OCI-LY7 (cell line): ENCODE measurements at regions not wholly inside any gene's neighbourhood (a gene's known extent, or its start where the extent isn't known, plus 50 kb on each side); places are given as distances from the start of the nearest gene placed in this dataset.

Source experiments
- BruUV-seq: library from RNA; stranded (reverse); fragments of 400-500 nt; replicated peaks from 2 replicates; lab custom pipeline; 2021; lab: Mats Ljungman, UMichigan
- CTCF ChIA-PET: fragments of 300-600 bp; sonication (Branson Sonifier 250); formaldehyde crosslinking; loops from one replicate; lab custom pipeline; 2022; ENCODE audit warnings: antibody characterized with exemption; ENCODE audit not compliant: unreplicated experiment; lab: Charles Lee
- POLR2A ChIA-PET: fragments of 300-600 bp; sonication (Branson Sonifier 250); formaldehyde crosslinking; loops from one replicate; lab custom pipeline; 2022; ENCODE audit warnings: antibody characterized with exemption; lab: Charles Lee
- DNase-seq: peaks from one replicate; pipeline ENCODE4 v3.0.0-alpha.2; 2015; ENCODE audit warnings: low spot score
- H2AFZ ChIP-seq: fragments of 200-600 bp; sonication (generic), shearing (Covaris generic); 2 replicates; pipeline ENCODE4 v1.6.1; 2014; ENCODE audit warnings: mild to moderate bottlenecking, antibody characterized with exemption, low read length, moderate library complexity
- H3K27ac ChIP-seq: fragments of 200-600 bp; sonication (generic); 2 replicates; pipeline ENCODE4 v1.5.1; 2014; ENCODE audit warnings: mixed run types, low read depth, mild to moderate bottlenecking, moderate library complexity, low read length, inconsistent platforms; ENCODE audit not compliant: poor library complexity, severe bottlenecking
- H3K36me3 ChIP-seq: fragments of 200-600 bp; sonication (generic); 2 replicates; pipeline ENCODE4 v1.6.1; 2014; ENCODE audit warnings: mild to moderate bottlenecking, antibody characterized with exemption, low read length, moderate library complexity, mixed read lengths; ENCODE audit not compliant: insufficient read depth
- H3K4me1 ChIP-seq: fragments of 200-600 bp; sonication (generic); 2 replicates; pipeline ENCODE4 v1.5.1; 2014; ENCODE audit warnings: mild to moderate bottlenecking, low read length; ENCODE audit not compliant: insufficient read depth, poor library complexity, severe bottlenecking
- H3K4me2 ChIP-seq: fragments of 200-600 bp; sonication (generic); 2 replicates; pipeline ENCODE4 v1.6.1; 2014; ENCODE audit warnings: mild to moderate bottlenecking, low read length
- H3K4me3 ChIP-seq: fragments of 200-600 bp; sonication (generic); 2 replicates; pipeline ENCODE4 v1.5.1; 2014; ENCODE audit warnings: mild to moderate bottlenecking, low read depth, low read length; ENCODE audit not compliant: poor library complexity, severe bottlenecking
- H3K79me2 ChIP-seq: fragments of 200-600 bp; sonication (generic); 2 replicates; pipeline ENCODE4 v1.6.1; 2016; ENCODE audit warnings: low read depth, mild to moderate bottlenecking, low read length, moderate library complexity, mixed read lengths; ENCODE audit not compliant: insufficient read depth
- H3K9me2 ChIP-seq: fragments of 200-600 bp; sonication (generic); 2 replicates; pipeline ENCODE4 v1.6.1; 2016; ENCODE audit warnings: mild to moderate bottlenecking, low read length, mixed read lengths; ENCODE audit not compliant: insufficient read depth
- H3K9me3 ChIP-seq: fragments of 200-600 bp; sonication (generic); 2 replicates; pipeline ENCODE4 v1.6.1; 2014; ENCODE audit warnings: mild to moderate bottlenecking, mixed run types, low read length, mixed read lengths
- H4K20me1 ChIP-seq: fragments of 200-600 bp; sonication (generic); 2 replicates; pipeline ENCODE4 v1.6.1; 2014; ENCODE audit warnings: mild to moderate bottlenecking, antibody characterized with exemption, low read length, moderate library complexity, mixed read lengths; ENCODE audit not compliant: insufficient read depth
- EZH2phosphoT487 ChIP-seq: fragments of 200-600 bp; sonication (generic); IDR thresholded peaks from 2 replicates; pipeline ENCODE4 v1.6.1; 2018; ENCODE audit warnings: low read depth, borderline replicate concordance, mild to moderate bottlenecking, mixed run types, antibody characterized with exemption, low read length, moderate library complexity, mixed read lengths
- intact Hi-C: fragments of 100-400 bp; cut with micrococcal nuclease; formaldehyde crosslinking; loops from one replicate; pipeline ENCODE4 v1.10.0; 2022; ENCODE audit not compliant: unreplicated experiment
- TF ChIP-seq, protein P1 (sequence below): fragments of 200-600 bp; sonication (generic); conservative IDR thresholded peaks from 2 replicates; pipeline ENCODE4 v1.5.1; 2014; ENCODE audit warnings: mild to moderate bottlenecking, antibody characterized with exemption, low read length, moderate library complexity, mixed read lengths

DNA sequence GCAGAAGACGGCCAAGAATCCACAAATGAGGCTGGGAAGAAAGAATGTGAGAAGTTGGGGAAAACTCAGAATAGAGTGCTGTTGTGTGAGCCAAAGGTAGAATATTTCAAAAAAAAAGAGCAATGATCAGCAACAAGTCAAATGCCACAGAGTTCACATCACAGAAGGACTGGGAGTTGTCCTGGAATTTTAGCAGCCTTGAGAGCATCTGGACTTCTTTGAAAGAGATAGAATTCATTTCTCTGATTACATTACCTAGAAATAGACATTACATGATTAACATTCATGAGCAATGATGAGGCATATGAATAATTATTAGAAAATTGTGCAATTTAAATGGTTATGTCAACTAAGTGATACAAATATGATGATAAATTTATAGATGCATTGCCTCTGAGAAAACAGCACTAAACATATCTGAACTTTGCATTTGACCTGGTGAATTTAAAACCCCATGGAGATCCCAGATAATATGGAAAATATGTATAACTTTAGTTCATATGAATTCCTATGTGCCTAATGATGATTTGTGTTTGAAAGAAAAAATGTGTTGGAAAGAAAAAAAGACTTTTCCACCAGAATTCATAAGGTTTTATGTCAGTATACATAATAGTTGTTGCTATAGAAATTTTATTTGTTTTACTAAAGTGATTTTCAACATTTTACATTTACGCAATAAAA, 186.2 kb downstream of the POSTN start:
- no peak overlapping the region for H3K27ac ChIP-seq
- H2AFZ ChIP-seq, result no peak overlapping the region
- H3K4me3 ChIP-seq, result no peak overlapping the region
- intact Hi-C loops, result no loop called here
- ChIA-PET CTCF (no interaction called here), POLR2A (interaction anchor here (0.6 kb wide), 2 partner anchors 181 to 603 kb away, joined by 5 read pairs; no protein-coding TSS in a partner anchor)
- H3K4me1 ChIP-seq, result no peaks in the 10 kb centered on the region
- H3K79me2 ChIP-seq, result no peaks in the 10 kb centered on the region
- TF ChIP-seq EZH2phosphoT487, result no peak
- TF ChIP-seq, protein P1, sequence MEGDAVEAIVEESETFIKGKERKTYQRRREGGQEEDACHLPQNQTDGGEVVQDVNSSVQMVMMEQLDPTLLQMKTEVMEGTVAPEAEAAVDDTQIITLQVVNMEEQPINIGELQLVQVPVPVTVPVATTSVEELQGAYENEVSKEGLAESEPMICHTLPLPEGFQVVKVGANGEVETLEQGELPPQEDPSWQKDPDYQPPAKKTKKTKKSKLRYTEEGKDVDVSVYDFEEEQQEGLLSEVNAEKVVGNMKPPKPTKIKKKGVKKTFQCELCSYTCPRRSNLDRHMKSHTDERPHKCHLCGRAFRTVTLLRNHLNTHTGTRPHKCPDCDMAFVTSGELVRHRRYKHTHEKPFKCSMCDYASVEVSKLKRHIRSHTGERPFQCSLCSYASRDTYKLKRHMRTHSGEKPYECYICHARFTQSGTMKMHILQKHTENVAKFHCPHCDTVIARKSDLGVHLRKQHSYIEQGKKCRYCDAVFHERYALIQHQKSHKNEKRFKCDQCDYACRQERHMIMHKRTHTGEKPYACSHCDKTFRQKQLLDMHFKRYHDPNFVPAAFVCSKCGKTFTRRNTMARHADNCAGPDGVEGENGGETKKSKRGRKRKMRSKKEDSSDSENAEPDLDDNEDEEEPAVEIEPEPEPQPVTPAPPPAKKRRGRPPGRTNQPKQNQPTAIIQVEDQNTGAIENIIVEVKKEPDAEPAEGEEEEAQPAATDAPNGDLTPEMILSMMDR, result no peak
- H3K36me3 ChIP-seq, result no peaks in the 10 kb centered on the region
- H3K4me2 ChIP-seq, result no peak overlapping the region
- H4K20me1 ChIP-seq, result no peaks in the 10 kb centered on the region
- H3K9me3 ChIP-seq, result no peaks in the 10 kb centered on the region
- H3K9me2 ChIP-seq, result no peaks in the 10 kb centered on the region
- BruUV-seq, result no TSS peak
- no peak for DNase-seq

DNA sequence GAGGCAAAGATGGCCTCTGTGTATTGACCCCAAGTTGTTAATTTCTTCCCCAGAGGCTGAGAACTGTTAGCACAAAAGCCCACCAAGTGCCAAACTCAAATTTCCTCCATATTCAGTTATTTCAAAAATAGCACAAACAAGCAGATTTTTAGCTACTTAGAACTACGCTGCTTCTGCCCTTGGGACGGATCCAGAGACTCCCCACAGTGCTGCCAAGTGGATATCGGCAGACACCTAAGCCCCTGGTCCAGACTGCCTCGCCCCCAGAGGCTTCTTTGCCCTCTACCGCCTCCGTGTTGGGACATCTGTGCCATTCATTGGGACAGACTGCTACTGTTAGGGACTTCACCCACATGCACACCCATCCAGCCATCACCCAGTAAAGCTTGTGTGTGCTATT, 188.3 kb downstream of the POSTN start:
- TF ChIP-seq EZH2phosphoT487, result no peak
- TF ChIP-seq, protein P1, result no peak
- H4K20me1 ChIP-seq, result no peaks in the 10 kb centered on the region
- no peak for DNase-seq
- ChIA-PET CTCF (no interaction called here), POLR2A (interaction anchor here (0.6 kb wide), 1 partner anchor 92 kb away, joined by 3 read pairs; no protein-coding TSS in a partner anchor)
- no peaks in the 10 kb centered on the region for H3K9me3 ChIP-seq
- no peak overlapping the region for H3K4me3 ChIP-seq
- H3K4me2 ChIP-seq, result no peak overlapping the region
- no peaks in the 10 kb centered on the region for H3K79me2 ChIP-seq
- H2AFZ ChIP-seq, result no peak overlapping the region
- H3K36me3 ChIP-seq, result no peaks in the 10 kb centered on the region
- no peaks in the 10 kb centered on the region for H3K4me1 ChIP-seq
- intact Hi-C loops, result no loop called here
- no peak overlapping the region for H3K27ac ChIP-seq
- no TSS peak for BruUV-seq
- no peaks in the 10 kb centered on the region for H3K9me2 ChIP-seq

DNA sequence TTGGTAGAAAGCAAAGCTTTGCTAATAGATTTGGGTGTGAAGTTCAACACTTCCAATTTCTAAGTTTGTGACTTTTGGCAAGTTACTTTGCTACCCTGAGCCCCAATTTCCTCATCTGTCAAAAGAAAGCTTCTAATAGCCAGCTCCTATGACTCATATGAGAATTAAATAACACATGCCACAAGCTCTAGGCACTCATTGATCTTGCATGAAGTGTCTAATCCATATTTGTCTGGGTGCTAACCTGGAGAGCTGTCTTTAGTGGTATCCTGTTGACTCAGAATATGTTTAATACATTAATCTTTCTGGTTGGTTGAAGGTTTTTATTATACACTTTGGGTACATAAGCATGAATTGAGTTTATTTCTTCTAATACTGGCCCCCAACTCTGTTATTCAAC, 188.8 kb downstream of the POSTN start:
- DNase-seq, result no peak
- ChIA-PET POLR2A (interaction anchor here (0.6 to 0.7 kb wide), 2 partner anchors 92 to 219 kb away, joined by 3 to 4 read pairs; no protein-coding TSS in a partner anchor), CTCF (no interaction called here)
- Histone ChIP-seq H4K20me1 (no peaks in the 10 kb centered on the region), H3K9me3 (no peaks in the 10 kb centered on the region), H3K4me1 (no peaks in the 10 kb centered on the region), H3K79me2 (no peaks in the 10 kb centered on the region), H3K9me2 (no peaks in the 10 kb centered on the region), H3K36me3 (no peaks in the 10 kb centered on the region), H3K27ac (no peak overlapping the region), H3K4me2 (no peak overlapping the region), H2AFZ (no peak overlapping the region), H3K4me3 (no peak overlapping the region)
- BruUV-seq, result no TSS peak
- no peak for TF ChIP-seq EZH2phosphoT487
- TF ChIP-seq, protein P1, result no peak
- intact Hi-C loops, result no loop called here
